ENCODE measurements at regions not wholly inside any gene's neighbourhood (a gene's known extent, or its start where the extent isn't known, plus 50 kb on each side); places are given as distances from the start of the nearest gene placed in this dataset.

- no peak for TF ChIP-seq POLR2AphosphoS5 (IDR thresholded peaks at IDR 0.05)
- TF ChIP-seq CTCF (IDR thresholded peaks at IDR 0.05), result no peak
- no peak for TF ChIP-seq POLR2A (IDR thresholded peaks at IDR 0.05)
- TF ChIP-seq EP300 (IDR thresholded peaks at IDR 0.05), result no peak
Measured at GRCh38 chr6:51077821-51078518, 259.3 kb downstream of the TFAP2B start.

Data from stomach (tissue), 4 donors.